ENCODE measurements at regions not wholly inside any gene's neighbourhood (a gene's known extent, or its start where the extent isn't known, plus 50 kb on each side); places are given as distances from the start of the nearest gene placed in this dataset.

DNA sequence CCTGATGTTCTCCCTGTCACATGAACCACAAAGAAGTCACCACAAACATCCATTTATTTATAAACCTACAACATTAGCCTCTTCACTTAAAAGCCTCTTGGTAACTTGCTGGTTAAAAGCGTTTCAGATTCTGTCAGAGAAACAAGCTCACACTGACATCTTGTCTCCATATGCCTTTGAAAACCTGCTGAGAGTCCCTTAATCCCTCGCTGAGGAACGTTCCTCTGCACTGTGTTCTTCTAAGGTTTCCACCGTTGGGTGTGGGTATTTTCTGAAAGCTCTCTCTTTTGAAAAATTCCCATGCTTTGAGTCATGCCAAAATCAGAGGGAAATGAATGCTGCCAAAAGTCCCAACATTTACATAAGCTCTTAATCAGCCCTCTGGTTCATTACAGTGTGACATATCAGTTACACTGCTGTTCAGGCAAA lies 149.8 kb downstream of the CCDC34 start:
- no peak for DNase-seq

GRCh38 chr11:27212248-27212780 lies 150.7 kb downstream of the CCDC34 start:
- DNase-seq = no peak

DNA sequence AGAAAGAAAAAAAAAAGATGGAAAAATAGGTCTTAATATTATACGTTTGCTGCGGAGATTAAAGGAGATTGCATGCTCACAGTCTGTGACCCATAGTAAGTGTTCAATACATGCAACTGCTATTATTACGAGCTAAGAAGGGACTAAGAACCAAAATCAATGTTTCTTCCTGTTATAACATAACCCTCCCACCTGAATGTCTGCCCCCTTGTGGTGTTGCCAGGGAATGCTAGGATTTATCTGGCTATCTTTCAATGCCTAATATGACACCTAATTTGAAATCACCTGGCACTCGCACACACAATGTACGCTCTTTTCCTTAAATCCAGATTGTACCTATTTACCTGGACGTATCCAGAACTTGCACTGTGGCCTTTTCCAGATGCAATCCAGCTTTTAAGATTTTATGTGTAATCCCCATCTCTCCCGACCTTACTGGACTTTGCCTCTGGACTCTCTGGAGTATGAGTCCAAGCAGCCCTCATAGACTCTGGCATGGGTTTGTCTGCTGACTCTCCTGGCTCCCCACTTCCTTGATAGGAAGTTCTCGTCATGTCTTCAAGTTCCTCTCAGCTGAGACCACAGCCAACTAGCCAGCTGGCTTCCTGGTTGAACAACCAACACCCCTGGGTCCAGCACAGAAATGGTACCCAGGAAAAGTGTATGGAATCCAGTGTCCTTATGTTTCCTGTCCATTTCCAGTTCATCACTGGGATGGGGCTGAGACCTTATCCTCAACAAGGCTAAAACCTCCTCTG lies 151.5 kb downstream of the CCDC34 start:
- no peak for DNase-seq

- DNase-seq = no peak
Observed at GRCh38 chr11:27210531-27210930, 152.5 kb downstream of the CCDC34 start.

DNA sequence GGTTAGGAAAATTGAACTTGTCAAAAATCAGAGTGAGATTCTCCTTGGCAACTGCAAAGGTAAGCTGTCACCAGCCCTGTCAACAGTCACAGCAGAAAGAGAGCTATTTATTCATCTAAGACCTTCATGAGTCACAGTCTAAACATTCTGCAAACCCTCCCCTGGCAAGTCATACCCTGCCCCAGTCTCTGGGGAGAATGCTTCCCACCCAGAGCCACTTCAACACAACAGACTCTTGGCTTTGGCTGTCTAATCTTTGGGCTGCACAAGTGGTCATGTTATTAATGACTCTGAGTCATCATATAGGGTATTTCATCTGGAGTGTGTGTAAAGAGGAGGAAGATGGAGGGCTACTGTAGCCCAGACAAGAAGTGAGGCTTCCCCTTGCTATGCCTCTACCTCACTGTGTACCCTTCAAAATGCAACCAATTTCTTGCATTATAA lies 153.4 kb downstream of the CCDC34 start:
- peak in 1 of 2 experiments; percentile 28 for DNase-seq

DNA sequence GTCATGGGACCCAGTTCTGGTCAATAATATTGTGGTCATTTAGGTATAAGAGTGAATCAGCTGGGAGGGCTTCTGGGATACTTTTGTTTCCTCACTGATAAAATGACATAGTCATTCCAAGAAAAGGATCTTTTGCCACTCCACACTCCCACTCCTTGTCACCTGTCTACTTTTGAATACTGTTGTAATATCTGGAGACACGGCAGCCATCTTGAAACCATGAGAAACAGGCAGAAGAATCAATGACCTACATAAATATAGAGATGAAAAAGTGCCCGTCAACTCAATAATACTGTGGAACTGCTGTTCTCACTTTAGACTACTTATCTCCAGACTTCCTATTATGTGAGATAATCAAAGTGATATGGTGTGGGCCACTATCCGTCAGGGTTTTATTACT lies 154.2 kb downstream of the CCDC34 start:
- no peak for DNase-seq

GRCh38 chr11:27207025-27207650 lies 155.9 kb downstream of the CCDC34 start:
- DNase-seq = no peak

- no peak for DNase-seq
Observed at GRCh38 chr11:27205779-27206570, 157.0 kb downstream of the CCDC34 start.

DNA sequence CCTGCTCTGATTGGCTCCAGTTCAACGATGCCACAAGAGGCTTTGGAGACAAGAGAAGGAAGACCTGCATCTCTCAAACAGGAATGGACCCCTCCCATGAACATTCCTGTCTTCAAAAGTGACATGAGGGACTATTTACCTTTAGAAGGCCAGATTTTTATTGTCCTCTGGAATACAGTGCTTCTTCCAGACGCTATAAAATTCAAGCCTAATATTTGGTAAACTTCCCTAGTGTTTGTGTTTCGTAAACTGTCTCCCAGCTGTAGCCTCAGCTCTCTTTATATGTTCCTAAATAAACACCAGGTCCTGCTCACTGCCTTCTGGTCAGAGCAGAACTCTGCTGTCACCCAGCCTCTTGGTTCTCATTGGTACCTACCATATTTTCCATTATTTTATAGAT lies 157.8 kb downstream of the CCDC34 start:
- no peak for DNase-seq

DNA sequence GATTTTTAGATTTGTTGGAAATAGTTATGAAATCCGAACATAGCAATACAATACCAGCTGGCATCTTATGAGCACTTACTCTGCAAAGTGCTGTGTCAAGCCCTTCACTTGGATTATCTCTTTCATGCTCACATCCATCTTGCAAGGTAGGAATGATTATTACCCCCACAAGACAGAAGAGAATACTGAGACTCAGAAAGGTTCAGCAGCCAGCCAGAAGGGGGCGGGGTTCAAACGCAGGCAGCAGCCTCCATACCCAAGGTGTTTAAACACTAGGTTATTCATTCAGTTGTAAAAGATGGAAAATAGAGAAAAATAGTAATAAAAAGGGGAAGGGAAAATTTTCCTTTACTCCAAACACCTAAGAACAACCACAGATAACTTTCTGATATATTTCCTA lies 158.5 kb downstream of the CCDC34 start:
- DNase-seq = no peak

- no peak for DNase-seq
Observed at GRCh38 chr11:27203077-27203647, 159.9 kb downstream of the CCDC34 start.

- no peak for DNase-seq
Observed at GRCh38 chr11:27201454-27202302, 161.1 kb downstream of the BBOX1 start.

DNA sequence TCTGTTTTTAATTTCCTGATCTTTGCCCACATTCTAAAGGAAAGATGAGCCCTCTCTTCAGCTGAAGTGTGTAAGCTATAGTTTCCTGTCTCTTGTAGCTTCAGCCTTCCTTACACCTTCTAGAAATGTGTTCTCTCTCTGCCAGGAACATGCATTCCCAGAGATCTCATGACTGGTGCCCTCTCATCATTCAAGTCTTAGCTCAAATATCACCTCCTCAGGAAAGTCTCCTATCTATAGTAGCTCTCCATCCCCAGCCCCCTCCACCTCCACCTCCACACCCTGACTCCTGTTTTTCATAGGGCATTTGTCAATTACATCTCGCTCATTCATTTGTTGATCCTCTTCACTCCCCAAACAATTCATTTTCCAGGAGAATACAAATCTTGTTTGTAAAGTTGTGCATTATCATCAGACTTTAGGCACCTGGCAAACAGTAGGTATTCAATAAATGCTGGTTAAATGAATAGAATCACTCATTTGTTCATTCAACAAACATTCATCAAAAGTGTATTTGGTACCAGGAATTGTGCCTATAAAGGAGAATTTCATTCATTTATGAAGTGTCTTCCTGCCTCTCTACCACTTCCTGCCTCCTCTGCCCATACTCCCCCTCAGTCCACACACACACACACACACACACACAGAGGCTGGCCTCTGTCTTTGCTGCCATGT lies 160.3 kb downstream of the BBOX1 start:
- no peak for DNase-seq

GRCh38 chr11:27196203-27196897 lies 155.7 kb downstream of the BBOX1 start:
- DNase-seq = no peak

DNA sequence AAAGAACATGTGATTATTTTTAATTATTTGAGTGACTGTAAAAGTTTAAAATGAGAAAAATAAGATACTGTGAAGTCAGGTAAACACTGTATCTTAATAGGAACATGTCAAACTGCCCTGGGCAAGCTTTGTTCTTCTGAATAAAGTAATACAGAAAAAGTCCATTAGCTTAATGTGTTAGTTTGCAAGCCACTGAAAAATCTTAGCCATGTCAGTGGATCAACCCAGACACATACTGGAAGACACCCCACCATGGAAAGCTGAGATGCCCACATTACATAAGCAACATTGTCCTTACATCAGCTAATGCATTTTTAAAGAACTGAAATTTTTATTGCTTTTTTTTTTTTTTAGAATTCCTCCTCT lies 155.2 kb downstream of the BBOX1 start:
- DNase-seq = no peak

DNA sequence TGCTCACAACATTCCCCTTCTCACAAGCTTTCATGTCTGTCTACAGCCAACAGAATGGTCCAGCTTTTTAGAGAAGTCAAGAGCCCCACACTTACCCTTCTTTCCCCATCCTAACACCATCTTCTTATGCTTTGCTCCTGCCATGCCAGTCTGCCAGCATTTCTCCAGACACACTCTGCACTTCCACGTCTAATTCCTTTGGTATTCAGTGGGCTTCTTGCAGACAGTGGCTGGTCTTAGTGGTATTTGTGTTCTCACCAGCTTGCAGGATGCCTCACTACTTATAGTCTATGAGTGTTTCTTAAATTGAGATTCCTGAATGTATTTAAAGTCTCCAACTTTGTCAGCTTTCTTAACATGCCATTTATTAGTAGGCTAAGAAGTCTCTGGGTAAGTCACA lies 154.4 kb downstream of the BBOX1 start:
- no peak for DNase-seq

DNA sequence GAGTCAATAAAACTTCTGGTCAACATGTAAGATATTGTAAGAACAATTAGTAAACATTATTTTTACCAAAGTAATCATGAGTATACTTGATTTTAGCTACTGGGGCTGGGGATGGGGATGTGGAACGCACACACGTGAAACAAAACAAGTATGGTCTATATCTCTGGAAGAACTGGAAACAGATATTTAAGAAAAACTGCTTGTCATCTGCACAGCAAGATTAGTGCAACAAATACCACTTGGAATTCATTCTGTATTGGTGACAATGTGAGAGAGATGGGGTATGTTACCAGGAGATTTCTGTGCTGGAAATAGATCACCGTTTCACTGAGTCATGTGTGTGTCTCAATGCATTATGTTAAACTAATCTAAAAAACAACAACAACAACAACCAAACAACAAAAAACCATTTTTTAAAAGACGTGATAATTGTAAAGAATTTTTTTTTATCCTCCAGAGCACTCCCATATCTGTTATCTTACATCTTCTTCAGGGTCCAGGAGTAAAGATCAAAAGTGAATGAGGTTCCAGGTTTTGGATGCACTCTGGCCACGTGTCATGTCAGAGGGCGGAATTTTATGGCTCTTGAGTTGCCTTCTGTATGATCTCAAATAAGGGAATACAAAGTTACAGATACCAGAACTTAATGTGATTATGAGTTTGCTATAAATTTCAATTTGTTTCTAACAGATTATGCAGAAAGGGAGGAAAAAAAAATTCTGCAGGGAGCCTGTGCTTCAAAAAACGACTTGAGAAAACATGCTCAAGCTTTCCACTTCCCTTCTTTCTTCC lies 153.0 kb downstream of the BBOX1 start:
- DNase-seq = no peak

GRCh38 chr11:27192184-27192583 lies 151.6 kb downstream of the BBOX1 start:
- no peak for DNase-seq

DNA sequence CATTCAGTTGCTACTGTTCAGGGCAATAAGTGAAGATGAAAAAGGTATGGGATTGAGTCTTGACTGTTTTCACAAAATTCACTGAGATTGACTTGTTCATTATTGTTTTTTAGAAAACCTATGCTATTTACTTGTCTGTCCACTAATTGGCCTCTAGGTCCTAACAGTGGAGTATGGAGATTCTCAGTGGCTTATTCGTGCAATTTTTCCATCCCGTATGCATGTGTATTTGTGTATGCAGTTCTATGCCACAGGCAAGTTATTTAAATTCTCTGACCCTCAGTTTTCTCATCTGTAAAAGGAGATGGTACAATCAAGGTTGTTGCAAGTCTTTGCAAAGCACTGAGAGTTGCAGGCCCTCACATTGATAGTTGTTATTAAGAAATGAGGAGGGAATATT lies 151.0 kb downstream of the BBOX1 start:
- DNase-seq = no peak

DNA sequence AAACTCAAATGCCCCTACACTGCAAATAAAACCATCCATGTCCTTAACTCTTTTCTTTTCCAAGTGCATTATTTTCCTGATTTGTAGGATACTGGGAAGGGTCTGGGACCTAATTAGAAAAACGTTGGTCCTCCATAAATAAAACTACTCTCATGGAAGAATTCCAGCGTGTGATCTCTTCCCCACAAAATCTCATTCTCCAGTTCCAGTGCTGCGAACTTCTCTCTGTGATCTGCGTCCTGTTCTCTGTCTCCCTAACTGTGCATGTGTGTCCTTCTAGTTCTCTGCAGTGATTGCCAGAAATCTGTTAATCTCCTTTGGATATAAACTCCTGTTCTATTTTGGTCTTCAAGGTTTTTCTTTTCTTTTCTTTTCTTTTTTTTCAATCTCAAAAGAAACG lies 148.1 kb downstream of the BBOX1 start:
- DNase-seq = no peak

Measured in NCI-H1930 (cell line).